NB4 (cell line): ENCODE measurements at regions not wholly inside any gene's neighbourhood (a gene's known extent, or its start where the extent isn't known, plus 50 kb on each side); places are given as distances from the start of the nearest gene placed in this dataset.

Experiments used
- POLR2A ChIP-seq: IDR thresholded peaks from 2 replicates; pipeline ENCODE4 v1.6.1; 2011; ENCODE audit warnings: mild to moderate bottlenecking; ENCODE audit not compliant: insufficient read length; ENCODE audit errors: extremely low read depth
- TF ChIP-seq, protein P1 (sequence below): IDR thresholded peaks from one replicate; pipeline ENCODE4 v1.5.1; 2012; ENCODE audit warnings: low read depth, low read length

DNA sequence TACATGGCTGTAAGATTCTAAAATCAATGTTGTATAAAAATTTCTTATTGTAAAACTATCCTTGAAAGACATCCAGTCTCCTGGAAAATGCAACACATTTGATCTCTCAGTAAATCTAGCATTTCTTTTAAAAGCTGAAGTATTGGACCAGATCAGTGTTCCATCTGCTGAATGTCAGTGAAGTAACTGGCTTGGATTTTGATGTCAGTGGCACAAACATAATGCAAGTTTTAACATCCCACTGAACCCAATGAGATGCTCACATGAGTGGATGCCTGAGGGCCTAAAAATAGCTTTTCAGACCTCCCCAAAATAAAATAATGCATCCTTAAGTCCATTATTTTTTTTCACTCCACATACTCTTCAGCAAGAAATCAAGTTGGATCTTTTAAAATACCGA is 1432.2 kb downstream of the MRPL39 start:
- TF ChIP-seq, protein P1, sequence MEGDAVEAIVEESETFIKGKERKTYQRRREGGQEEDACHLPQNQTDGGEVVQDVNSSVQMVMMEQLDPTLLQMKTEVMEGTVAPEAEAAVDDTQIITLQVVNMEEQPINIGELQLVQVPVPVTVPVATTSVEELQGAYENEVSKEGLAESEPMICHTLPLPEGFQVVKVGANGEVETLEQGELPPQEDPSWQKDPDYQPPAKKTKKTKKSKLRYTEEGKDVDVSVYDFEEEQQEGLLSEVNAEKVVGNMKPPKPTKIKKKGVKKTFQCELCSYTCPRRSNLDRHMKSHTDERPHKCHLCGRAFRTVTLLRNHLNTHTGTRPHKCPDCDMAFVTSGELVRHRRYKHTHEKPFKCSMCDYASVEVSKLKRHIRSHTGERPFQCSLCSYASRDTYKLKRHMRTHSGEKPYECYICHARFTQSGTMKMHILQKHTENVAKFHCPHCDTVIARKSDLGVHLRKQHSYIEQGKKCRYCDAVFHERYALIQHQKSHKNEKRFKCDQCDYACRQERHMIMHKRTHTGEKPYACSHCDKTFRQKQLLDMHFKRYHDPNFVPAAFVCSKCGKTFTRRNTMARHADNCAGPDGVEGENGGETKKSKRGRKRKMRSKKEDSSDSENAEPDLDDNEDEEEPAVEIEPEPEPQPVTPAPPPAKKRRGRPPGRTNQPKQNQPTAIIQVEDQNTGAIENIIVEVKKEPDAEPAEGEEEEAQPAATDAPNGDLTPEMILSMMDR: no peak
- TF ChIP-seq POLR2A: no peak
